ENCODE measurements at regions not wholly inside any gene's neighbourhood (a gene's known extent, or its start where the extent isn't known, plus 50 kb on each side); places are given as distances from the start of the nearest gene placed in this dataset.
"Not testable (repeated sequence)": the region's sequence is repeated elsewhere in the genome, so short reads cannot be mapped to it uniquely, and the experiment has no call there.

DNA sequence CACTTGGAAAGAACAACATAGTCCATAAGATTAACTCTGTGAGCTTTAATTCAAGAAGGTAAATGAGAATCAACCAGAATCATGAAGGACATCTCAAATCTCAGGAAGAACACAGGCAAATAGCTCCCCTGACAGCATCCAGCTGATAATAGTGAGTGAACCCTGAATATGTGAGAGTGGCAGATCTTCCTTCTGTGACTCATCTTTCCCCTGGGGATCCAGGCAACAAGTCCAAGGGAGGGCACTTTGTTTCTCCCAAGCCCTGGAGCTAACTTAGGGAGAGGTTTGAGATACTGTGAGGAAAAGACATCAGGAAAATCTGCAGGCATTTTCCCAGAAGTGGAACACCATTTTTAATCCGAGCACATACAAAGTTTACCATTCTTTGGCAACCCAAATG lies 763.9 kb upstream of the MGAT4C start:
- no peaks in the 10 kb centered on the region for H3K36me3 ChIP-seq (ENCODE audit: control insufficient read depth in 5 of 5, insufficient read depth in 5 of 5, low read length in 5 of 5)
- peaks cover 0 to 7% (median 0%) of the 10 kb centered on the region in 5 donors for H3K9me3 ChIP-seq (ENCODE audit: control insufficient read depth in 5 of 5, low read length in 5 of 5)
- no peak overlapping the region for H3K4me3 ChIP-seq (ENCODE audit: low read depth in 1 of 5, low read length in 5 of 5)
- no peak overlapping the region for H3K9ac ChIP-seq (ENCODE audit: low read length in 5 of 5)
- H3K4me1 ChIP-seq (ENCODE audit: control insufficient read depth in 5 of 5, insufficient read depth in 5 of 5, low read length in 5 of 5): no peaks in the 10 kb centered on the region
- H3K27me3 ChIP-seq (ENCODE audit: control insufficient read depth in 5 of 5, insufficient read depth in 4 of 5, low read length in 5 of 5): no peaks in the 10 kb centered on the region
- no peak overlapping the region for H3K27ac ChIP-seq (ENCODE audit: low read depth, low read length)

DNA sequence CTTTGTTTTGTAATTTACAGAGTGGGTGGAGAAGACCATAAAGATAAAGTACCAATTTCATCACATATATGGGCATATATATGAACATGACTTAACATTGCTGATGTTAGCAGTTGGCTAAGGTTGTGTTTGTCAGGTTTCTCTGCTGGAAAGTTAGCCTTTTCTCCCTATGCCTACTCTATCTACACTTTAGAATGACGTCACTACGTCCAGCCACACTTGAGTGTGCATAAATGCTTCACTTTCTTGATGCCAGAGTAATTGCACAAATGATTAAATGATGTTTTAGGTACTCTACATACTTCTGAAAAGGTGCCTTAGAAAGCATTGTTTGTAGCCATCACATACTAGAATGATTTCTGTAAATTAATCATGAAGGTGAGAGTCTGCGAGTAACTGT lies 759.2 kb upstream of the MGAT4C start:
- no peaks in the 10 kb centered on the region for H3K27me3 ChIP-seq (ENCODE audit: control insufficient read depth in 5 of 5, insufficient read depth in 4 of 5, low read length in 5 of 5)
- no peaks in the 10 kb centered on the region for H3K36me3 ChIP-seq (ENCODE audit: control insufficient read depth in 5 of 5, insufficient read depth in 5 of 5, low read length in 5 of 5)
- H3K9me3 ChIP-seq (ENCODE audit: control insufficient read depth in 5 of 5, low read length in 5 of 5): peaks cover 0 to 2% (median 0%) of the 10 kb centered on the region in 5 donors
- H3K9ac ChIP-seq (ENCODE audit: low read length in 5 of 5): no peak overlapping the region
- no peak overlapping the region for H3K4me3 ChIP-seq (ENCODE audit: low read depth in 1 of 5, low read length in 5 of 5)
- no peaks in the 10 kb centered on the region for H3K4me1 ChIP-seq (ENCODE audit: control insufficient read depth in 5 of 5, insufficient read depth in 5 of 5, low read length in 5 of 5)
- H3K27ac ChIP-seq (ENCODE audit: low read depth, low read length): no peak overlapping the region

DNA sequence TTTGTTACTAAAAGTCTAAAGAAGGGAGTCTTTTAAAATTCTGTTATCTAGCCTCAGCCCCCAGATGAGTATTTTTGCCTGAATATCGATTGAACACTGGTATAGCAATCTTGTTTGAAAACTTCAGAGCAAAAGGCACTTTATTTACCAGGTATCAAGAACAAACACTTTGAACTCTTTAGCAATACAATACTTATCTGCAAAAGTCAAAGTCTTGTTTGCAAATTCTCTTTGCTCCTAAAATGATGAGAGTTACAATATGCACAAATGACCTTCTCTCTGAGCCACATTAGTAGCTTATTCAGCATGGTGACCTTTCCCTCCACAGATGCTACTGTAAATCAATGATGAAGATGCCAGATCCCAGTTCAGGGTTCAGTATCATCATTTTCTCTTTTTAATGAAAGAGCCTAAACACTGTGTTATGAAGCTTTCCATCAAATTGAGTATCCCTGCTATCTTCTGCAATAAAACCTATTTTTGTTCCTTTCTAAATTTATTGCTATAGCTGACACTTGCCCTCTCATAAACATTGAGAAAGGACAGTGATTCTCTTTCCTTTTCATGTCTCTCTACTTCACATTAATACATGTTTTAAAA lies 752.7 kb upstream of the MGAT4C start:
- H3K4me1 ChIP-seq (ENCODE audit: control insufficient read depth in 5 of 5, insufficient read depth in 5 of 5, low read length in 5 of 5): no peaks in the 10 kb centered on the region
- no peaks in the 10 kb centered on the region for H3K36me3 ChIP-seq (ENCODE audit: control insufficient read depth in 5 of 5, insufficient read depth in 5 of 5, low read length in 5 of 5)
- H3K4me3 ChIP-seq (ENCODE audit: low read depth in 1 of 5, low read length in 5 of 5): no peak overlapping the region
- H3K9me3 ChIP-seq (ENCODE audit: control insufficient read depth in 5 of 5, low read length in 5 of 5): no peaks in the 10 kb centered on the region
- H3K9ac ChIP-seq (ENCODE audit: low read length in 5 of 5): no peak overlapping the region
- H3K27me3 ChIP-seq (ENCODE audit: control insufficient read depth in 5 of 5, insufficient read depth in 4 of 5, low read length in 5 of 5): no peaks in the 10 kb centered on the region
- H3K27ac ChIP-seq (ENCODE audit: low read depth, low read length): no peak overlapping the region

DNA sequence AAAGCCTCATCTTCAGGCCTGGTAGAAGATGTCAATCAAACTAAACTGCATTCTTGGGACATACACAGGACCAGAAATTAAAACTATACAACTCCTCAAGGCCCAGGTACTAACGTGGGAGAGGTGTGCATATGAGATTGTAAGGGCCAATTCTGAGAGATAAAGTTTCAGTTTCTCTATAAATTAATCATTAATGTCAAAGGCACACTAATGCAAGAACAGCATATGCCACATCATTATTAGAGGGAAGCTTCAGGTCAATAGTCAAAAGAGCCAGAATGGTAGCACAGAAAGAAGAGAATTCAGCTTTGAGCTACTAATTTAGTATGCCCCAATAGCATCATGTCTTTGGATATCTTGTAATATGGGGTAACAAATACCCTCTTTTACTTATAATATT lies 744.9 kb upstream of the MGAT4C start:
- Histone ChIP-seq H3K9ac (ENCODE audit: low read length in 5 of 5) (no peak overlapping the region), H3K4me3 (ENCODE audit: low read depth in 1 of 5, low read length in 5 of 5) (no peak overlapping the region), H3K9me3 (ENCODE audit: control insufficient read depth in 5 of 5, low read length in 5 of 5) (peaks cover 0 to 8% (median 3%) of the 10 kb centered on the region in 5 donors), H3K36me3 (ENCODE audit: control insufficient read depth in 5 of 5, insufficient read depth in 5 of 5, low read length in 5 of 5) (no peaks in the 10 kb centered on the region), H3K27me3 (ENCODE audit: control insufficient read depth in 5 of 5, insufficient read depth in 4 of 5, low read length in 5 of 5) (no peaks in the 10 kb centered on the region), H3K27ac (ENCODE audit: low read depth, low read length) (no peak overlapping the region), H3K4me1 (ENCODE audit: control insufficient read depth in 5 of 5, insufficient read depth in 5 of 5, low read length in 5 of 5) (no peaks in the 10 kb centered on the region)

DNA sequence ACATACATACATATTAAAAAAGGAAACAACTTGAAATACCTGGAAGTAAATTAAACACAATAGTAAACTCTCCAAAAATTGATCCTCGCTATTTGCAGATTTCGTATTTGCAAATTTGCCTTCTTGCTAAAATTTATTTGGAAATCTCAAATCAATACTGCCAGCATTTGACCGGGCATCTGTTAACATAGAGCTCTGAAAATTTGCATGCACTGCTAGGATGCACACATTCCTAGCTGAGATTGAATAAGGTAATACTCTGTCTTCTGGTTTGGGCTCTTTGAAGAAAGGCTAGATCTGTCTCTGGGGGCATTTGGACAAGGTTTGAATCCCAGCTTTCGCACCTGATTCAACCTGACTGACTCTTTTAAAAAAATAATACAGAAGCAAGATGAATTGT lies 729.1 kb upstream of the MGAT4C start:
- Histone ChIP-seq H3K4me1 (ENCODE audit: control insufficient read depth in 5 of 5, insufficient read depth in 5 of 5, low read length in 5 of 5) (no peaks in the 10 kb centered on the region), H3K27ac (ENCODE audit: low read depth, low read length) (no peak overlapping the region), H3K4me3 (ENCODE audit: low read depth in 1 of 5, low read length in 5 of 5) (no peak overlapping the region), H3K36me3 (ENCODE audit: control insufficient read depth in 5 of 5, insufficient read depth in 5 of 5, low read length in 5 of 5) (no peaks in the 10 kb centered on the region), H3K27me3 (ENCODE audit: control insufficient read depth in 5 of 5, insufficient read depth in 4 of 5, low read length in 5 of 5) (no peaks in the 10 kb centered on the region), H3K9me3 (ENCODE audit: control insufficient read depth in 5 of 5, low read length in 5 of 5) (no peaks in the 10 kb centered on the region), H3K9ac (ENCODE audit: low read length in 5 of 5) (no peak overlapping the region)

DNA sequence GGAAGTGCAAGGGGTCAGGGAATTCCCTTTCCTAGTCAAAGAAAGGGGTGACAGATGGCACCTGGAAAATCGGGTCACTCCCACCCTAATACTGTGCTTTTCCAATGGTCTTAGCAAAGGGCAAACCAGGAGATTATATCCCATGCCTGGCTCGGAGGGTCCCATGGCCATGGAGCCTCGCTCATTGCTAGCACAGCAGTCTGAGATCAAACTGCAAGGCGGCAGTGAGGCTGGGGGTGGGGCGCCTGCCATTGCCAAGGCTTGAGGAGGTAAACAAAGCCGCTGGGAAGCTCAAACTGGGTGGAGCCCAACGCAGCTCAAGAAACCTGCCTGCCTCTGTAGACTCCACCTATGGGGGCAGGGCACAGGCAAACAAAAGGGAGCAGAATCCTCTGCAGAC lies 714.4 kb upstream of the MGAT4C start:
- not testable (repeated sequence) for H3K9me3 ChIP-seq (ENCODE audit: control insufficient read depth in 5 of 5, low read length in 5 of 5); H3K27me3 ChIP-seq (ENCODE audit: control insufficient read depth in 5 of 5, insufficient read depth in 4 of 5, low read length in 5 of 5); H3K9ac ChIP-seq (ENCODE audit: low read length in 5 of 5); H3K4me1 ChIP-seq (ENCODE audit: control insufficient read depth in 5 of 5, insufficient read depth in 5 of 5, low read length in 5 of 5); H3K27ac ChIP-seq (ENCODE audit: low read depth, low read length); H3K4me3 ChIP-seq (ENCODE audit: low read depth in 1 of 5, low read length in 5 of 5); H3K36me3 ChIP-seq (ENCODE audit: control insufficient read depth in 5 of 5, insufficient read depth in 5 of 5, low read length in 5 of 5)

DNA sequence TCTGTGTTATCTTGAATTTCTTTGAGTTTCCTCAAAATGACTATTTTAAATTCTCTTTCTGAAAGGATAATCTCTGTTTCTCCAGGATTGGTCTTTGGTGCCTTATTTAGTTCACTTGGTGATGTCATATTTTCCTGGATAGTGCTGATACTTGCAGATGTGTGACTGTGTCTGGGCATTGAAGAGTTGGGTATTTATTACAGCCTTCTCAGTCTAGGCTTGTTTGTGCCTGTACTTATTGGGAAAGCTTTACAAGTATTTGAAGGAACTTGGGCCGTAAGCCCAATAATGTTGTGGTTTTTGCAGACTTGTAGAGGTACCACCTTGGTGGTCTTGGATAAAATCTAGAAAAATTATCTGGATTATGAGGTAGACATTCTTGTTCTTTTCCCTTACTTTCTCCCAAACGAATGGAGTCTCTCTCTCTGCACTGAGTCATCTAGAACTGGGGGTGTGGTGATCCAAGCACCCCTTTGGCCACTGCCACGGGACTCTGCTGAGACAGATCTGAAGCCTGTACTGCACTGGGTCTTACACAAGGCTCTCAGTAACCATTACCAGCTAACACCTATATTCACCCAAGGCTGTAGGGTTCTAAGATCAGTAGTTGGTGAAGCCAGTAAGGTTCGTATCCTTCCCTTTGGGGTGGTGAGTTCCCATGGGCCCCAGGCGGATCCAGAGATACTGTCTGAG lies 703.7 kb upstream of the MGAT4C start:
- H3K9ac ChIP-seq (ENCODE audit: low read length in 5 of 5): no peak overlapping the region
- H3K27ac ChIP-seq (ENCODE audit: low read depth, low read length): no peak overlapping the region
- no peaks in the 10 kb centered on the region for H3K4me1 ChIP-seq (ENCODE audit: control insufficient read depth in 5 of 5, insufficient read depth in 5 of 5, low read length in 5 of 5)
- H3K4me3 ChIP-seq (ENCODE audit: low read depth in 1 of 5, low read length in 5 of 5): no peak overlapping the region
- H3K27me3 ChIP-seq (ENCODE audit: control insufficient read depth in 5 of 5, insufficient read depth in 4 of 5, low read length in 5 of 5): no peaks in the 10 kb centered on the region
- H3K9me3 ChIP-seq (ENCODE audit: control insufficient read depth in 5 of 5, low read length in 5 of 5): peaks cover 0 to 3% (median 0%) of the 10 kb centered on the region in 5 donors
- H3K36me3 ChIP-seq (ENCODE audit: control insufficient read depth in 5 of 5, insufficient read depth in 5 of 5, low read length in 5 of 5): no peaks in the 10 kb centered on the region

DNA sequence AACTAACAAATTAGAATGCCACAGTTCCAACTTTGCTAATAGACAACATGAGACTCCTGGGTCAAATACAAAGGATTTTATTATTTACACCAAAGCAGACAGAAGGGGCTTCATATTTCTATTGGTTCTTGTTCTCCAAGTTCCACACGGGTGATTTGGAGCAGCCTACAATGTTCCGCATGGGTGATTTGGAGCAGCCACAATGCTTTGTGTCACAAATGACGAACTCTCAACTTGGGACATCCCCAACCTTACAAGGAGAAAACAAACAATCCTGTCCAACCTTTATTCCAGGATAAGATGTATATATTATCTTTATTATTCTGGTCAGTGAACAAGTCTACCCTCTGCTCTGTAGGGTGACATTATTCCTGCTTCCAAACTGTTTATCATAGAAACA lies 694.3 kb upstream of the MGAT4C start:
- Histone ChIP-seq H3K27ac (ENCODE audit: low read depth, low read length) (no peak overlapping the region), H3K4me3 (ENCODE audit: low read depth in 1 of 5, low read length in 5 of 5) (no peak overlapping the region), H3K9ac (ENCODE audit: low read length in 5 of 5) (no peak overlapping the region), H3K9me3 (ENCODE audit: control insufficient read depth in 5 of 5, low read length in 5 of 5) (no peaks in the 10 kb centered on the region), H3K27me3 (ENCODE audit: control insufficient read depth in 5 of 5, insufficient read depth in 4 of 5, low read length in 5 of 5) (no peaks in the 10 kb centered on the region), H3K4me1 (ENCODE audit: control insufficient read depth in 5 of 5, insufficient read depth in 5 of 5, low read length in 5 of 5) (no peaks in the 10 kb centered on the region), H3K36me3 (ENCODE audit: control insufficient read depth in 5 of 5, insufficient read depth in 5 of 5, low read length in 5 of 5) (no peaks in the 10 kb centered on the region)

DNA sequence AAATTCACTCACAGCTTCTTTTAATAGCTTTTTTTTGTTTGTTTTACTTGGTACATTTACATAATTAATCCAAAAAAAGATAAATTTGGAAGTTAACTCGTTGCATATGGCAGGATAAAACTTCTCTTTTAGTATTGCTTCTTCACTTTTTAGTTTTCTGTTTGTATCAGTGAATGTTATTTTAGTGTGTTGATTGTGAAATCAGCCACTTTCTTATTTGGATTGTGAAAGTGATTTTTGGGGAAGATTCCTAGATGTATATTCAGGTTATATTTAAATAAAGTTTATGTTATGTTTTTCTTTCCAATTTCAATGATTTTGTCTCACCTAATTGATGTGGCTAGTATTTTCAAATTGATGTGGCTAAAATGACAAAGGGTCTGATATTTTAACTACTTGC lies 693.9 kb upstream of the MGAT4C start:
- no peaks in the 10 kb centered on the region for H3K9me3 ChIP-seq (ENCODE audit: control insufficient read depth in 5 of 5, low read length in 5 of 5)
- no peak overlapping the region for H3K9ac ChIP-seq (ENCODE audit: low read length in 5 of 5)
- no peaks in the 10 kb centered on the region for H3K4me1 ChIP-seq (ENCODE audit: control insufficient read depth in 5 of 5, insufficient read depth in 5 of 5, low read length in 5 of 5)
- H3K27me3 ChIP-seq (ENCODE audit: control insufficient read depth in 5 of 5, insufficient read depth in 4 of 5, low read length in 5 of 5): no peaks in the 10 kb centered on the region
- no peak overlapping the region for H3K4me3 ChIP-seq (ENCODE audit: low read depth in 1 of 5, low read length in 5 of 5)
- no peak overlapping the region for H3K27ac ChIP-seq (ENCODE audit: low read depth, low read length)
- no peaks in the 10 kb centered on the region for H3K36me3 ChIP-seq (ENCODE audit: control insufficient read depth in 5 of 5, insufficient read depth in 5 of 5, low read length in 5 of 5)

DNA sequence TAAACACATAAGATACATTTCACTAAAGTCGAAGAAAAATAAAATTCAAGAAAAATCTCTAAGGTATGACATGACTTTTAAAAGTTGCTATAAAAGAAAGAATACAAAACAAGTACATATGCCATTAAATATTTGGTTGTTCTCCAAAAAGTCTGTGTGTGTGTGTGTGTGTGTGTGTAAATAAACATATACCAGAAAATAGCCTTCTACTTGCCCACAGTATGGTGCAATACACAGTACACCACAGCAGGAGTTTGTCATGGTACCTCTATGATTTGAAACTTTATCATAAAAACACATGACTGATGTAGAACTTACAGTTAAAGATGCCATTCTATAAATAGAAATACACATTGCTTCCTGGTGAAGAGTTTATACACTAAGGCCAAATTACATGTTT lies 692.7 kb upstream of the MGAT4C start:
- Histone ChIP-seq H3K27me3 (ENCODE audit: control insufficient read depth in 5 of 5, insufficient read depth in 4 of 5, low read length in 5 of 5) (no peaks in the 10 kb centered on the region), H3K27ac (ENCODE audit: low read depth, low read length) (no peak overlapping the region), H3K4me1 (ENCODE audit: control insufficient read depth in 5 of 5, insufficient read depth in 5 of 5, low read length in 5 of 5) (no peaks in the 10 kb centered on the region), H3K9me3 (ENCODE audit: control insufficient read depth in 5 of 5, low read length in 5 of 5) (no peaks in the 10 kb centered on the region), H3K4me3 (ENCODE audit: low read depth in 1 of 5, low read length in 5 of 5) (no peak overlapping the region), H3K9ac (ENCODE audit: low read length in 5 of 5) (no peak overlapping the region), H3K36me3 (ENCODE audit: control insufficient read depth in 5 of 5, insufficient read depth in 5 of 5, low read length in 5 of 5) (no peaks in the 10 kb centered on the region)
